ENCODE measurements at regions not wholly inside any gene's neighbourhood (a gene's known extent, or its start where the extent isn't known, plus 50 kb on each side); places are given as distances from the start of the nearest gene placed in this dataset.

DNA sequence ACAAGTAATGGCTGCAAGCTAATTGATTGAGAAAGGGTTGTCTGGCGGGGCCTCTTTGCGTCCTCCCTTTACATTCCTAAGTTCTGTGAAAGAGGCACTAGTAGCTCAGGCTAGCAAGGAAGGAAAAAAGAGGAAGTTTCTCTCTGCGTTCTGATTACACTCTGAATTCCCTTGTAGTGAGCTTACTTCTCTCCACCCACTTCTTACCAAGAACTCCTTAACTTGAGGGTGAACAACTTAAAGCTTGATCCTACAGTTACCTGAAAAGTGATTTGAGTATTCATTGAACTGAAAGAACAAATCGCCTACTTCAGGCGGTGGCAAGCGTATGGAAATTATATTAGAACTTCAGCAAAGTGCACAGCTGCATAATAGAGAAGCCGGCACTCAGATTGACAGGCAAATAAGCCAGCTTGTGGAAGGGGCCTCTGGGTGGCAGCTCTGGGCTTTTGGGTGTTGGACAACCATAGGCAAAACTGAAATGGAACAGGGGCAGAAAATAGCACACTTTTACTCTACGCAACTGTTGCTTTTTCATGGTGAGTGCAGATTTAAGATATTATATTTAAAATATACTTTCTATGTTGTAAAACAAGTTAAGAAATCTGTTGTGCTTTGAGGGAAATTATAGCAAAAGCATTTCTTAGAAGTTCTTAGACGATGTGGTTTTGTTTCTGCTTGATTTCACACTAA is 464.5 kb downstream of the USP25 start:
- peaks cover 23% of the 10 kb centered on the region for H3K4me1 ChIP-seq (ENCODE audit: low read depth)
- H3K9me3 ChIP-seq (ENCODE audit: low read depth), result no peaks in the 10 kb centered on the region
- DNase-seq (ENCODE audit: low read depth in 1 of 2, low spot score in 1 of 2), result peak; percentile 71 to 87
- H3K36me3 ChIP-seq, result no peaks in the 10 kb centered on the region
- peak overlapping the region; percentile 95 for H3K27ac ChIP-seq
- H3K27me3 ChIP-seq, result no peaks in the 10 kb centered on the region
- TF ChIP-seq, protein P1, sequence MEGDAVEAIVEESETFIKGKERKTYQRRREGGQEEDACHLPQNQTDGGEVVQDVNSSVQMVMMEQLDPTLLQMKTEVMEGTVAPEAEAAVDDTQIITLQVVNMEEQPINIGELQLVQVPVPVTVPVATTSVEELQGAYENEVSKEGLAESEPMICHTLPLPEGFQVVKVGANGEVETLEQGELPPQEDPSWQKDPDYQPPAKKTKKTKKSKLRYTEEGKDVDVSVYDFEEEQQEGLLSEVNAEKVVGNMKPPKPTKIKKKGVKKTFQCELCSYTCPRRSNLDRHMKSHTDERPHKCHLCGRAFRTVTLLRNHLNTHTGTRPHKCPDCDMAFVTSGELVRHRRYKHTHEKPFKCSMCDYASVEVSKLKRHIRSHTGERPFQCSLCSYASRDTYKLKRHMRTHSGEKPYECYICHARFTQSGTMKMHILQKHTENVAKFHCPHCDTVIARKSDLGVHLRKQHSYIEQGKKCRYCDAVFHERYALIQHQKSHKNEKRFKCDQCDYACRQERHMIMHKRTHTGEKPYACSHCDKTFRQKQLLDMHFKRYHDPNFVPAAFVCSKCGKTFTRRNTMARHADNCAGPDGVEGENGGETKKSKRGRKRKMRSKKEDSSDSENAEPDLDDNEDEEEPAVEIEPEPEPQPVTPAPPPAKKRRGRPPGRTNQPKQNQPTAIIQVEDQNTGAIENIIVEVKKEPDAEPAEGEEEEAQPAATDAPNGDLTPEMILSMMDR (IDR thresholded peaks at IDR 0.05; ENCODE audit: low read depth, low read length), result peak; percentile 37
- peak overlapping the region; percentile 48 for H3K4me3 ChIP-seq

DNA sequence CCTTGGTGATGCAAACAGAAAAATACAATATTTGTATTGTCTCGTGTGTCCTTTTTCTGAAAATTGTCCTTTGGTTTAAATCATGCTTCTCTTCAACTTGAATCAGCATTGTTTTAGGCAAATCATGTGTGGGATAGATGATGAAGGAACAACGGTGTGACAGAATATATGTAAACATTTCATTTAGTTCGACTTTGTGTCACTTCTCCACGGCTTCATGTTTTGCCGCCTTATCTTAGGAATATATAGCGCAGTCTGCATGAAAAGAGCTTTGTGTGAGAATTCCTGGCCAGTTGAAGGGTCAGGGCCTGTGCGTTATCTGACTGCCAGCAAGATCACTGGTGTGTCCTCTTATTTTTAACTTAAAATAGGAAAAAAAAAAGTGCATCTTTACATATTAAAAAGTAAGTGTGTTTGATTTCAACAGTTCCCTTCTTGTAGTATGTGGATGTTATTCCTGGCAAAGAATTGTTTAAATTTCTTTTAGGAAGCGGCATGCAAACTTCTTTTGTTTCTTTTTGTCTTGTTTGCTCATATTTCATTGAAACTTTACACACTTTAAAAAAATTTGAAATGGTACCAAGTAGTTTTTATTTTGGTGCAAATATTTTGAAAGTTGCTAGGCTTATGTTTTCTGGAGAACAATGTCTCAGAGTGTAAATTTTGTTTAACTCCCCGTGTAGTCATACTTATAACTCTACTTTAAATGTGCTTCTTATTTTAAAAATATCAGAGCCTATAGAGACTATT is 465.2 kb downstream of the USP25 start:
- DNase-seq (ENCODE audit: low read depth in 1 of 2, low spot score in 1 of 2), result peak; percentile 21 to 66
- Histone ChIP-seq H3K4me1 (ENCODE audit: low read depth) (peaks cover 23% of the 10 kb centered on the region), H3K27ac (peak overlapping the region; percentile 95), H3K36me3 (no peaks in the 10 kb centered on the region), H3K27me3 (no peaks in the 10 kb centered on the region), H3K9me3 (ENCODE audit: low read depth) (no peaks in the 10 kb centered on the region), H3K4me3 (peak overlapping the region; percentile 48)
- TF ChIP-seq, protein P1 (IDR thresholded peaks at IDR 0.05; ENCODE audit: low read depth, low read length), result no peak

DNA sequence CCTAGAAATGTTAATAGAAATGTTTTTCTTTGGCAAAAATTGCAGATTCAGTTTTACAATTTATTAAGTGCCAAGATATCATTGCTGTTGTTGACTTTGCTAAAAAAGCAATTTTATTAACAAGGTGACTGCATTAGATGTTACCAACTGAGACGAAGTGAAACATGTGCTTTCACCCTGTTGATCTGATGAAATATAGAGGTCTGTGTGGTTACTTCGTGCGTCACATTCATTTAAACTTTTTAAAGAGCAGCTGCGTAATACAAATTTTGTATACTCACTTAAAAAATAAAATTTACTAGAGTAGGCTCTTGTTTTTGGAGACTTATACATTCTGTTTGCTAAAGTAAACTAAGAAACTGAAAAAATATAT is 465.7 kb downstream of the USP25 start:
- H3K27ac ChIP-seq, result peak overlapping the region; percentile 95
- peak overlapping the region; percentile 48 for H3K4me3 ChIP-seq
- no peaks in the 10 kb centered on the region for H3K27me3 ChIP-seq
- peak in 1 of 2 donors; percentile 81 for DNase-seq (ENCODE audit: low read depth in 1 of 2, low spot score in 1 of 2)
- H3K36me3 ChIP-seq, result no peaks in the 10 kb centered on the region
- TF ChIP-seq, protein P1 (IDR thresholded peaks at IDR 0.05; ENCODE audit: low read depth, low read length), result no peak
- no peaks in the 10 kb centered on the region for H3K9me3 ChIP-seq (ENCODE audit: low read depth)
- H3K4me1 ChIP-seq (ENCODE audit: low read depth), result peaks cover 23% of the 10 kb centered on the region

DNA sequence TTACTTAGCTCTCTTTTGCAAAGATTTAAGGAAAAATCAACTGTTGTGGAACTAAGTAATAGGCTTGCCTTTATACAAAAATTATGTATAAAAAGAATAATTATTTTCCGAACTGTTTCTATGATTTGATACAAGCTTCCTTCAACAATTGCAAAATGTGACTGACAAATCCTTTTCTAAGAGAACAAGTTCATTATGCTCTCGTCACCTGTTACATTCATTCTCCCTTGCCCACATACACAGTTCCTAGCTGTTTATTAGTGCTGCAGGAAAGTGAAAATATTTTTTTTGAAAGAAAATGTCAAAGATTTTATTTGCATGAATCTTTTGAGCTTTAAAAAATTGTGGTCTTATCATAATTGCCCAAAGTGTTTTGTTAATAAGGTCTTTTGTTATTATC is 466.2 kb downstream of the USP25 start:
- H3K4me1 ChIP-seq (ENCODE audit: low read depth), result peaks cover 23% of the 10 kb centered on the region
- no peaks in the 10 kb centered on the region for H3K9me3 ChIP-seq (ENCODE audit: low read depth)
- DNase-seq (ENCODE audit: low read depth in 1 of 2, low spot score in 1 of 2), result peak in 1 of 2 donors; percentile 33
- TF ChIP-seq, protein P1 (IDR thresholded peaks at IDR 0.05; ENCODE audit: low read depth, low read length), result no peak
- H3K36me3 ChIP-seq, result no peaks in the 10 kb centered on the region
- peak overlapping the region; percentile 95 for H3K27ac ChIP-seq
- H3K27me3 ChIP-seq, result no peaks in the 10 kb centered on the region
- H3K4me3 ChIP-seq, result peak overlapping the region; percentile 48

DNA sequence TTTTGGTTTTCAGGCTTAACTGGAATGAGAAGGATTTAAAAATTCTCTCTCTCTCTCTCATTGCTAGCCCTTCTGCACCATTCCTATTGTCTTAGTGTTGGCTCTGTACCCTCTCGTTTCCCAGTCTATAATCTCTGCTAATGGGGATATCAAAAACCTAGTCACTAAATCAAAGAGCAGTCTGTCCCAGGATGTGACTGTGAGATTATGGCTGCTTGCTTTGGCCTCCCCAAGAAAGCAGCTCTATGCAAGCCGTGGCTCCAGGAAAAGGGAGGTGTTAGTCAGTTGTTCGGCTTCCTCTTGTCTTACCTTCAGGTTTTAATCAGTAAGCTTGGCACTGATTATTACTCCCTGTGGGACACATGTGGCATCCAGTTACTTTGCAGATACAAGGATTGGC is 468.8 kb downstream of the USP25 start:
- Histone ChIP-seq H3K27me3 (no peaks in the 10 kb centered on the region), H3K27ac (no peak overlapping the region), H3K36me3 (no peaks in the 10 kb centered on the region), H3K4me3 (no peak overlapping the region), H3K9me3 (ENCODE audit: low read depth) (no peaks in the 10 kb centered on the region), H3K4me1 (ENCODE audit: low read depth) (peaks cover 8% of the 10 kb centered on the region)
- DNase-seq (ENCODE audit: low read depth in 1 of 2, low spot score in 1 of 2), result peak in 1 of 2 donors; percentile 21
- TF ChIP-seq, protein P1 (IDR thresholded peaks at IDR 0.05; ENCODE audit: low read depth, low read length), result no peak
